SK-N-SH treated with all-trans-retinoic acid at 6 μM for 48 hours (cell line): ENCODE measurements at regions not wholly inside any gene's neighbourhood (a gene's known extent, or its start where the extent isn't known, plus 50 kb on each side); places are given as distances from the start of the nearest gene placed in this dataset.

ENCODE experiments used
- BACH2 ChIP-seq: fragments of 250-450 bp; sonication (Bioruptor Pico); IDR thresholded peaks from 2 replicates; pipeline ENCODE4 v1.9.0; 2021; ENCODE audit warnings: mild to moderate bottlenecking, borderline replicate concordance
- ISL1 ChIP-seq: fragments of 250-450 bp; sonication (Bioruptor Pico); IDR thresholded peaks from 2 replicates; pipeline ENCODE4 v2.1.2; 2022; ENCODE audit warnings: mild to moderate bottlenecking, moderate library complexity
- OSR1 ChIP-seq: fragments of 250-450 bp; sonication (Bioruptor Pico); IDR thresholded peaks from 2 replicates; pipeline ENCODE4 v1.8.0; 2022; ENCODE audit warnings: moderate library complexity, mild to moderate bottlenecking, inconsistent platforms
- PATZ1 ChIP-seq: fragments of 250-450 bp; sonication (Bioruptor Pico); IDR thresholded peaks from 2 replicates; pipeline ENCODE4 v1.8.0; 2020; ENCODE audit warnings: mild to moderate bottlenecking, moderate library complexity, borderline replicate concordance
- POU6F1 ChIP-seq: fragments of 250-450 bp; sonication (Bioruptor Pico); IDR thresholded peaks from 2 replicates; pipeline ENCODE4 v1.8.0; 2021; ENCODE audit warnings: low read depth, mild to moderate bottlenecking, moderate library complexity, borderline replicate concordance
- PPARA ChIP-seq: fragments of 250-450 bp; sonication (Bioruptor Pico); IDR thresholded peaks from 2 replicates; pipeline ENCODE4 v1.5.0; 2020; ENCODE audit warnings: mild to moderate bottlenecking, borderline replicate concordance
- SNAI2 ChIP-seq: fragments of 250-450 bp; sonication (Bioruptor Pico); IDR thresholded peaks from 2 replicates; pipeline ENCODE4 v1.5.0; 2020; ENCODE audit warnings: mild to moderate bottlenecking, moderate library complexity
- TCF4 ChIP-seq: fragments of 250-450 bp; sonication (Bioruptor Pico); IDR thresholded peaks from 2 replicates; pipeline ENCODE4 v1.8.0; 2021; ENCODE audit warnings: mild to moderate bottlenecking, moderate library complexity, borderline replicate concordance
- ZFP30 ChIP-seq: fragments of 450-650 bp; formaldehyde crosslinking; IDR thresholded peaks from 2 replicates; pipeline ENCODE4 v1.5.0; 2022; ENCODE audit warnings: mild to moderate bottlenecking, moderate library complexity
- ZNF565 ChIP-seq: fragments of 450-650 bp; formaldehyde crosslinking; conservative IDR thresholded peaks from 2 replicates; pipeline ENCODE4 v1.5.0; 2020; ENCODE audit warnings: low read depth, mild to moderate bottlenecking, moderate library complexity
- TF ChIP-seq, protein P1 (sequence below): fragments of 250-450 bp; sonication (Bioruptor Pico); IDR thresholded peaks from 2 replicates; pipeline ENCODE4 v1.5.1; 2020; ENCODE audit warnings: low read depth, mild to moderate bottlenecking, moderate library complexity

DNA sequence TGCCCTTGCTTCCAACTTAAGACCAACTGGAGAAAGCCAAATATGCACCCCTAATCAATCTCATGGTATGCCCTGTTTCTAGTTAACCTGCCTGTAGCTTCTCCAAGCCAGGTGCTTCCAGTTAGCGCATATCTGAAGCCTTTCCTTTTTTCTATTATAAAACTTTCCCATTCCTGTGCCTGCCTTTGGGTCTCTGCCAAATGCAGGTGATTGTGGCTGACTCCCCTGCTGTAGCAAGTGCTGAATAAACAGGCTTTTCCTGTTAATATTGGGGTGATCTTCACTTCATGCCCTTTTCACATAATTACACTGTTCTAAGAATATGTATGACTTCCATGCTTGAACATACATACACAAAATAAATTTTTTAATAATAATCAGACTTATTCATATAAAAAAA is 207.4 kb downstream of the TANC2 start:
- no peak for TF ChIP-seq ZFP30 (CRISPR knock-in tag)
- TF ChIP-seq PATZ1 (CRISPR knock-in tag) = no peak
- TF ChIP-seq BACH2 (CRISPR knock-in tag) = no peak
- no peak for TF ChIP-seq SNAI2
- TF ChIP-seq, protein P1, sequence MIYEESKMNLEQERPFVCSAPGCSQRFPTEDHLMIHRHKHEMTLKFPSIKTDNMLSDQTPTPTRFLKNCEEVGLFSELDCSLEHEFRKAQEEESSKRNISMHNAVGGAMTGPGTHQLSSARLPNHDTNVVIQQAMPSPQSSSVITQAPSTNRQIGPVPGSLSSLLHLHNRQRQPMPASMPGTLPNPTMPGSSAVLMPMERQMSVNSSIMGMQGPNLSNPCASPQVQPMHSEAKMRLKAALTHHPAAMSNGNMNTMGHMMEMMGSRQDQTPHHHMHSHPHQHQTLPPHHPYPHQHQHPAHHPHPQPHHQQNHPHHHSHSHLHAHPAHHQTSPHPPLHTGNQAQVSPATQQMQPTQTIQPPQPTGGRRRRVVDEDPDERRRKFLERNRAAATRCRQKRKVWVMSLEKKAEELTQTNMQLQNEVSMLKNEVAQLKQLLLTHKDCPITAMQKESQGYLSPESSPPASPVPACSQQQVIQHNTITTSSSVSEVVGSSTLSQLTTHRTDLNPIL = no peak
- TF ChIP-seq TCF4 (CRISPR knock-in tag) = no peak
- TF ChIP-seq OSR1 (CRISPR knock-in tag) = no peak
- no peak for TF ChIP-seq ZNF565 (CRISPR knock-in tag)
- TF ChIP-seq POU6F1 = no peak
- no peak for TF ChIP-seq PPARA (CRISPR knock-in tag)
- TF ChIP-seq ISL1 = no peak
